ENCODE measurements at regions not wholly inside any gene's neighbourhood (a gene's known extent, or its start where the extent isn't known, plus 50 kb on each side); places are given as distances from the start of the nearest gene placed in this dataset.

- DNase-seq (ENCODE audit: low spot score), result no peak
- TF ChIP-seq, protein P1, sequence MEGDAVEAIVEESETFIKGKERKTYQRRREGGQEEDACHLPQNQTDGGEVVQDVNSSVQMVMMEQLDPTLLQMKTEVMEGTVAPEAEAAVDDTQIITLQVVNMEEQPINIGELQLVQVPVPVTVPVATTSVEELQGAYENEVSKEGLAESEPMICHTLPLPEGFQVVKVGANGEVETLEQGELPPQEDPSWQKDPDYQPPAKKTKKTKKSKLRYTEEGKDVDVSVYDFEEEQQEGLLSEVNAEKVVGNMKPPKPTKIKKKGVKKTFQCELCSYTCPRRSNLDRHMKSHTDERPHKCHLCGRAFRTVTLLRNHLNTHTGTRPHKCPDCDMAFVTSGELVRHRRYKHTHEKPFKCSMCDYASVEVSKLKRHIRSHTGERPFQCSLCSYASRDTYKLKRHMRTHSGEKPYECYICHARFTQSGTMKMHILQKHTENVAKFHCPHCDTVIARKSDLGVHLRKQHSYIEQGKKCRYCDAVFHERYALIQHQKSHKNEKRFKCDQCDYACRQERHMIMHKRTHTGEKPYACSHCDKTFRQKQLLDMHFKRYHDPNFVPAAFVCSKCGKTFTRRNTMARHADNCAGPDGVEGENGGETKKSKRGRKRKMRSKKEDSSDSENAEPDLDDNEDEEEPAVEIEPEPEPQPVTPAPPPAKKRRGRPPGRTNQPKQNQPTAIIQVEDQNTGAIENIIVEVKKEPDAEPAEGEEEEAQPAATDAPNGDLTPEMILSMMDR (IDR thresholded peaks at IDR 0.05; ENCODE audit: borderline replicate concordance, control extremely low read depth, extremely low read depth, insufficient read depth, missing control alignments), result no peak
- in situ Hi-C loops (cut with MboI; ENCODE audit: low sequenced_read_pairs, unreplicated experiment), result no loop called here
Observed at GRCh38 chr3:124258057-124258500, 266.2 kb upstream of the ROPN1 start.

GRCh38 chr3:124260206-124260915 is 268.4 kb upstream of the ROPN1 start:
- in situ Hi-C loops (cut with MboI; ENCODE audit: low sequenced_read_pairs, unreplicated experiment), result no loop called here
- DNase-seq (ENCODE audit: low spot score), result no peak
- TF ChIP-seq, protein P1 (IDR thresholded peaks at IDR 0.05; ENCODE audit: borderline replicate concordance, control extremely low read depth, extremely low read depth, insufficient read depth, missing control alignments), result no peak

- TF ChIP-seq, protein P1 (IDR thresholded peaks at IDR 0.05; ENCODE audit: borderline replicate concordance, control extremely low read depth, extremely low read depth, insufficient read depth, missing control alignments), result no peak
- in situ Hi-C loops (cut with MboI; ENCODE audit: low sequenced_read_pairs, unreplicated experiment), result no loop called here
- DNase-seq (ENCODE audit: low spot score), result no peak
Observed at GRCh38 chr3:124261306-124261705, 269.4 kb upstream of the ROPN1 start.

- in situ Hi-C loops (cut with MboI; ENCODE audit: low sequenced_read_pairs, unreplicated experiment), result no loop called here
- TF ChIP-seq, protein P1 (IDR thresholded peaks at IDR 0.05; ENCODE audit: borderline replicate concordance, control extremely low read depth, extremely low read depth, insufficient read depth, missing control alignments), result no peak
- DNase-seq (ENCODE audit: low spot score), result no peak
Observed at GRCh38 chr3:124263168-124263567, 271.2 kb upstream of the ROPN1 start.

DNA sequence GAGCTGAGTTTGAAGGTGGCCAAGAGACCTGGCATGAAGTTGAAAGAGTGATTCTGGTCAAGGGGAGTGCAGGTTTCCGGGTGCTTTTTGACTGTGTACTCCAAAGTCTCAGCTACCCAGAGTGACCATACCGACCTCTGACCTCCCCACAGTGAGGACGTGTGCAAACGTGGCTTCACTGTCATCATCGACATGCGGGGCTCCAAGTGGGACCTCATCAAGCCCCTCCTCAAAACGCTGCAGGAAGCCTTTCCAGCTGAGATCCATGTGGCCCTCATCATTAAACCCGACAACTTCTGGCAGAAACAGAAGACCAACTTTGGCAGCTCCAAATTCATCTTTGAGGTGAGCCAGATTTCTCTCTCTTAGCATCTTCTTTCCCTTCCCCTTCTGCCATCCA is 272.4 kb upstream of the ROPN1 start:
- in situ Hi-C loops (cut with MboI; ENCODE audit: low sequenced_read_pairs, unreplicated experiment), result no loop called here
- TF ChIP-seq, protein P1 (IDR thresholded peaks at IDR 0.05; ENCODE audit: borderline replicate concordance, control extremely low read depth, extremely low read depth, insufficient read depth, missing control alignments), result no peak
- no peak for DNase-seq (ENCODE audit: low spot score)

- no peak for DNase-seq (ENCODE audit: low spot score)
- in situ Hi-C loops (cut with MboI; ENCODE audit: low sequenced_read_pairs, unreplicated experiment), result no loop called here
- TF ChIP-seq, protein P1 (IDR thresholded peaks at IDR 0.05; ENCODE audit: borderline replicate concordance, control extremely low read depth, extremely low read depth, insufficient read depth, missing control alignments), result no peak
Observed at GRCh38 chr3:124266487-124266886, 274.6 kb upstream of the ROPN1 start.

Measured in GM13976 (cell line).